ENCODE measurements at regions not wholly inside any gene's neighbourhood (a gene's known extent, or its start where the extent isn't known, plus 50 kb on each side); places are given as distances from the start of the nearest gene placed in this dataset.

GRCh38 chr7:15743926-15744480 is 57.5 kb upstream of the MEOX2 start:
- TF ChIP-seq NFIC (IDR thresholded peaks at IDR 0.05) (no peak), TAF1 (IDR thresholded peaks at IDR 0.05; ENCODE audit: low read depth) (no peak), MAX (IDR thresholded peaks at IDR 0.05) (no peak), RAD21 (IDR thresholded peaks at IDR 0.05; ENCODE audit: low read depth) (no peak), EGR1 (IDR thresholded peaks at IDR 0.05) (no peak), REST (IDR thresholded peaks at IDR 0.05; ENCODE audit: low read depth) (no peak), EP300 (IDR thresholded peaks at IDR 0.05; ENCODE audit: borderline replicate concordance) (no peak), TEAD4 (IDR thresholded peaks at IDR 0.05) (no peak), ZBTB7A (IDR thresholded peaks at IDR 0.05; ENCODE audit: low read depth) (no peak), USF1 (IDR thresholded peaks at IDR 0.05) (no peak), YY1 (IDR thresholded peaks at IDR 0.05; ENCODE audit: low read depth) (no peak)
